LHCN-M2 (cell line): ENCODE measurements at regions not wholly inside any gene's neighbourhood (a gene's known extent, or its start where the extent isn't known, plus 50 kb on each side); places are given as distances from the start of the nearest gene placed in this dataset.
"Not testable (repeated sequence)": the region's sequence is repeated elsewhere in the genome, so short reads cannot be mapped to it uniquely, and the experiment has no call there.

Experiments used
- DNase-seq: peaks from one replicate; pipeline ENCODE4 v3.0.0-alpha.2; 2012; ENCODE audit warnings: low read depth

GRCh38 chr3:191518861-191519260, 57.9 kb downstream of the PYDC2 start:
- DNase-seq: no peak

- no peak for DNase-seq
These were observed 60.1 kb downstream of the PYDC2 start for GRCh38 chr3:191521055-191521454.

GRCh38 chr3:191523148-191523547, 62.2 kb downstream of the PYDC2 start:
- no peak for DNase-seq

GRCh38 chr3:191528589-191528988, 67.6 kb downstream of the PYDC2 start:
- no peak for DNase-seq

GRCh38 chr3:191529992-191530391, 69.0 kb downstream of the PYDC2 start:
- no peak for DNase-seq

GRCh38 chr3:191531434-191531972, 70.5 kb downstream of the PYDC2 start:
- no peak for DNase-seq

GRCh38 chr3:191543018-191543417, 82.1 kb downstream of the PYDC2 start:
- no peak for DNase-seq

GRCh38 chr3:191543897-191544296, 82.9 kb downstream of the PYDC2 start:
- DNase-seq: no peak

- no peak for DNase-seq
These were observed 88.4 kb downstream of the PYDC2 start for GRCh38 chr3:191549357-191549756.

- DNase-seq: no peak
These were observed 94.1 kb downstream of the PYDC2 start for GRCh38 chr3:191555037-191555436.

GRCh38 chr3:191557322-191557721, 96.4 kb downstream of the PYDC2 start:
- DNase-seq: no peak

GRCh38 chr3:191563722-191564121, 102.8 kb downstream of the PYDC2 start:
- no peak for DNase-seq

- no peak for DNase-seq
These were observed 105.5 kb downstream of the PYDC2 start for GRCh38 chr3:191566469-191566868.

GRCh38 chr3:191568206-191568605, 107.2 kb downstream of the PYDC2 start:
- no peak for DNase-seq

- no peak for DNase-seq
These were observed 131.1 kb downstream of the PYDC2 start for GRCh38 chr3:191592105-191592504.

GRCh38 chr3:191593486-191593885, 132.5 kb downstream of the PYDC2 start:
- no peak for DNase-seq

- DNase-seq: not testable (repeated sequence)
These were observed 154.5 kb downstream of the PYDC2 start for GRCh38 chr3:191615511-191615910.

GRCh38 chr3:191624299-191624698, 163.3 kb downstream of the PYDC2 start:
- no peak for DNase-seq

GRCh38 chr3:191627064-191627463, 166.1 kb downstream of the PYDC2 start:
- DNase-seq: no peak

- no peak for DNase-seq
These were observed 167.6 kb downstream of the PYDC2 start for GRCh38 chr3:191628571-191628970.

- no peak for DNase-seq
These were observed 170.5 kb downstream of the PYDC2 start for GRCh38 chr3:191631496-191631895.

- no peak for DNase-seq
These were observed 173.9 kb downstream of the PYDC2 start for GRCh38 chr3:191634902-191635301.

GRCh38 chr3:191637611-191638010, 176.6 kb downstream of the PYDC2 start:
- no peak for DNase-seq

GRCh38 chr3:191641789-191642188, 180.8 kb downstream of the PYDC2 start:
- no peak for DNase-seq
